GDM1 (cell line): ENCODE measurements at regions not wholly inside any gene's neighbourhood (a gene's known extent, or its start where the extent isn't known, plus 50 kb on each side); places are given as distances from the start of the nearest gene placed in this dataset.

ENCODE experiments used
- DNase-seq: peaks from one replicate; lab custom pipeline; 2025; lab: John Stamatoyannopoulos, UW

DNA sequence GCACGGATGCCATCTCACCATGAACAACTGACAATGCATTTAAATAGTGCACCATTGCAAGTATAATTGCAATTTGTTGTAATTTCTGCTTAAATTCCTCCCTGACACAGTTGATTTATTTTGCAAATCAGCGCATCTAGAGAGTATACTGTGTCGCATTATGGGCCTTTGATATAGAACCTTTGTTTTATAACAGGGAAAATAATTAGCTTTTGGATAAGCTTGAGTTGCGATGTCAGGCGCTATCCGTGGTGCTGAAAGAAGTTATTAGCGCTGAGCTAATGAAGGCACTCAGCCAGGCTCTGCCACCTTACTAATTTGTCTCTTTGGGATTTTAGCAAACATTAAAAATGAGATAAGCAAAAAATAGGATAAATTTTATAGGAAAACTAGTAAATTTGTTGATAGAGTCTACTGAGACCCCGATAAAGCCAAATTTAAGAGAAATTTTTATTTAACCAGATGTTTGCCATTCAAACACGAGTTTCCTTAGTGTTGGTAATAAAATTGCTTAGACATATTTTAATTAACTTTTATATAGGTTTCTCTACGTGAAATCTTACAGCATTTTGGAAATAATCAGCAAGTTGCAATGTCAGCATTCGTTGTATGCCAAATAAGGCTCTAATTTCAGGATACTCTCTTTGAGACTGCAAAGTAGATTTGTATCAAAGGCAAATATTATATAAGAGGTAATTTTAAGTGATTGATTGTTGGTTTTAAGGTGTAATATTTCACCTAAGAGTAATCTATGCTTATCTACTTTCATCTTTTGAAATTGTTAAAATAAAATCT, 355.5 kb downstream of the TLR4 start:
- no peak for DNase-seq

DNA sequence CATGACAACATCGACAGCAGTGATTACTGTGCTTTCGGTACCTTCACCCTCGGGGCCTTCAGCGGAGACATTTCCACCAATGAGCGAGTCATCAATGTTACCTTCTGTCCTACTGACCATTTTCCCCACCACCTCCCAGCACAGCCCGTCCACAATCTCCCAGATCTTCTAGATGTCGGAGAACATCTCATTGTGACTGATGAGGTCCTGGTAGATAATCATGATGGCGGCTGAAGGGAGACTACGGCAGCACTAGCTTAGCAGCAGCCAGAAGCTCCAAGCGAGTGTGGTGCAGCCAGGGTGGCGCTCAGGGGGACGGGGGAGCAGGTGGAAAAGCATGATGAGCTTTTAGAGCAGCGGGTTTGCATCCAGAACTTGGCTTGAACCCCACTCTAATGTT, 379.0 kb downstream of the TLR4 start:
- no peak for DNase-seq

DNA sequence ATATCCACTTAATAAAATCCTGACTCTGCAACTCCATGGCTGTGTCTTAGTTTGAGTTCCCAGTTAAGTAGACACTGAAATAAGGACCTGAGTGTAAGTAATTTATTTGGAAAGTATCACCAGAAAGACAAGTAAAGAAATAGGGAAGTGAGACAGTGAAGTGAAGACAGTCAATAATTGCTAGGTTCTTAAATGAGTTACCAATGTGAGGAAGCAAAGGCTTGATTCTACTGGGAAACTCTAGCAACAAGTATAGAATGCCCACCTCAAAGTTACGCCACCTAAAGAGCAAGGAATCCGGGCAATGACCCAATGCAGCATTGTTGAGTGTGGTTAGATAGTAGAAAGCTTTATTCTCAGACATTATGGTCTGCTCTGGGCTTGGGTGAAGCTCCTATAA, 383.9 kb downstream of the TLR4 start:
- DNase-seq, result no peak

DNA sequence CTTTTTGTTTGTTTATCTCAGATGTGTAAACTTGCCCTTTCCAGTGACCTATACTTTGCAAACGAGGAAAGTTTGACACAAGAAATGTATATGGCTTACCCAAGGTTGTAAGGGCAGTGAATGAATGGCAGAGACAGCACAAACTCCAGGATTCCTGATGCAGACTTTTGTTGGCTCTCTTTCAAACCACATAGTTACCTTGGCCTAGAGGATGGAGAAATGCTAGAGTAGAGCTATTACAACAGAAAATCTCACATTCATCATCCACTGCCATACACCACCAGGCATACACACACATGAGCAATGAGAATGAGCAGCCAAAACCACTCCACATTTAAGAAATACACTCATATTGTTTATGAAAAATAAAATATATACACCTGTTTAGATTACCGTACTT, 387.0 kb downstream of the TLR4 start:
- DNase-seq, result no peak

DNA sequence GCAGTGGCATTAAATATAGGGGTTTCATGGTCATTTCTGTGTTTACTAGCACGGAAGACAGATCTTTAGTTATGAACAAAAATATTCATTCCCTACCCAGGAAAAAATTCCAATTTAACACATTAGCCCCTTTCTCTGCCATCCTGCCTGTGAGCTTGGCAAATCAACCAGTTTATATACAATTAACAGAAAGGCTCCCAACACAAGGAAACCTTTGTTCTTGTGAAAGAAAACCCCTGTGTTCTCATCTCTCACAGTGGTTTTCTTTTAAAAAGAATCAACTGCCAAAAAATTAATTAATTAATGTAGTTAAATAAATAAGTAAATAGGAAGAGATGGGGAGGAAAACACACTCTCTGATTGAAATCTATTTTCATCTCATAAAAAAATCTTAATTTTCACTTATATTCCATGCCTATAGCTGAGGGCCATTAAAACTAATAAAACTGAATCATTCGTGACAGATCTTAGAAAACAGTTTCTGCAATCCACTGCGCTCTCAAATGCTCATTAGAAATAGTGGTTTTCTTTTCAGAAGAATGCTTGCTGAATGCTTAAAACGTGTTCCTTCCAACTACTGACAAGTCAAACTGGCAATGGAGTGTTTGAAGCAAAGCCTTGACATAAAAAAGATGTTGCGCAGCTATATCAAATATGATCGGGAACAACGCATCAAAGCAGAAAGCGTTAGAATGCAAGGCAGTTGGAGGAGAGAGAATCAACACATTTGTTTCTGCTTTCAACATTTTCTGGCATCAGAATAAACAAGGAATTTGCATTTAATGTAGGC, 387.7 kb downstream of the TLR4 start:
- DNase-seq, result no peak

DNA sequence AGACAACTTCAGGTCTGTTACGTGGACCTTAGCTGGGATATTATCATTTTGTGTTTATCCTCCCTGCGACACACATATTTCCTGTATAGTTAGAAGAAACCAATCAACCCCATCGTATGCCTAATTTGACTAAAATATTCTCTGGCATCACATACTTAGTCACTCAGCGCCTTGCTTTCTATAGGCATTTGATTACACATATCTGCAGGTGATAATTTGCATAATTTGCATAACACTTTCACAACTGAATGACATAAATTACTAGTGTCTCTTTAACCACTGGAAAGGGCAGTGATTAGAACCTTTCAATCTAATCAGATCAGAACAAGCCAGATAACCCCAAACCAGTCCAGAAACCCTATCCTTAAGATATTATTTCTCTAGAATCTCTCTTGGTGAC, 390.2 kb downstream of the TLR4 start:
- DNase-seq, result no peak

DNA sequence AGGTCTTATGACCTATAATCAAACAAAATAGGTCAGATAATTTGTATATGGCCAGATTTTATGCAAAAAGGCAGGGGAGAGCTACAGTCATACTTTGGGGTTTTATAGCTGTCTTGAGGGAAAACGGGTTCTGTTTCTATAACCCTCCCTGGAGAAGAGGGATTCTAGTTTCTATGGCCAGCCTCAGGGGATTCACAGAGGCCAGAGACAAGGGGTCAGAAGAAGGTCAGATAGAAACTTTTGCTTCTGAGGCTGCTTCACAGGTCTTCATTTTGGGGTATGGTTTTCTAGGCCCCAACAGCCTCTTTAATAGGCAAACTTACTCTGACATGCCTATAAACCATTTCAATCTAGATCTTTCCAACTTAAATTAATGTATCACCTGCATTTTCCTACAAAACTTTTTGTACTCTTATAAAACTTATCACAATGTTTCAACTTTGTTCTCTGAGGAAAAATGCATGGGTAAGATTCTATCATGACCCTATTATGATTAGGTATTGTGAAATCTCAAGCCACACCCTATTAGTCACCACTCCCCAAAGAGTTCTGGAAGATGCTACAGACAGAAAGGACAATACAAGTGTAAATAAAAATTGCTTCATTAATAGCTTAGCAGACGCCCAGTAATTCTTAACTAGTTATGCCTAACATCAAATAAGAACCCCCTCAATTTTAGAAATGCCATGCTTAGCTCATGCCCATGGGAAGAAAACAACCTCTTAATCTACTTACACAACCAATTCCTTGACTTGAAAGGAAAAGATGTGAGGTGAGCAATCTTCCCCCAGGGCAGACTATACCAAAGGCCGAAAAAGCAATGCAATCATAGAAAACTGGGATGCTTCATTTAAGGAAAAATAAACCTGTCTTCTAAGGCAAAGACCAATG, 396.6 kb downstream of the TLR4 start:
- DNase-seq, result no peak

DNA sequence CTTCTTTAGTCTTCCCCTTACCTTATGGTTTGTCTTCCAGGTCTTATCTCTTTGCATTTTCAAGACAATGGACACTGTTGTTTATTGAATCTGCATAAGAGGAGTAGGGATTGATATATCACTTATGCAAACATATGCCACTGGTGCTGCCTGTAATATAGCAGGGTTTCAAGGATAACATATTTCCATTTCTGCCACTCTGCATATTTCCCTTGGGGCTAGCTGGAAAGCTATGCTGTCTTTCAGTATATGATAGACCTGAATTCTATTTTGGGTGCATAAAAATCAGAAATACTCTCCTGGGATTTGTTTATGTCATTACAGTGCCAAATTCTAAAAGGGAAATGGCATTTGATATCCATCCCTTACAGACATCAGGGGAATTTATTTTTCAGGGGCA, 400.2 kb downstream of the TLR4 start:
- DNase-seq, result no peak

DNA sequence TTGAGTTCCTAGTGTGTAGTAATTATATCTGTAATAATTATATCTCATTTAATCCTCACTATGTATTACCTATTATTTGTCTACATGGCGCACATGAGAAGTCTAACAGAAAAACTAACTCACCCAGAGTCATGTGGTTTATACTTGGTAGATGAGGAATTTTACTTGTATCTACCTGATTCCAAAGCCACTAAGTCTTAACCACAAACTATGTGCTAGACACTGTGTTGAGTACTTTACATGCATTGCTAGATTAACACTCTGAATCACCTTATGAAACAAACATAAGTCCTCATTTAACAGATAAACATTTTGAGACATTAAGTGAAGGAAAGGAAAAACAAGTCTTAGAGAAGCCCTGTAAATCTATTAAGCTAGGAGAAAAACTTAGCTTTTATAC, 404.8 kb downstream of the TLR4 start:
- no peak for DNase-seq

DNA sequence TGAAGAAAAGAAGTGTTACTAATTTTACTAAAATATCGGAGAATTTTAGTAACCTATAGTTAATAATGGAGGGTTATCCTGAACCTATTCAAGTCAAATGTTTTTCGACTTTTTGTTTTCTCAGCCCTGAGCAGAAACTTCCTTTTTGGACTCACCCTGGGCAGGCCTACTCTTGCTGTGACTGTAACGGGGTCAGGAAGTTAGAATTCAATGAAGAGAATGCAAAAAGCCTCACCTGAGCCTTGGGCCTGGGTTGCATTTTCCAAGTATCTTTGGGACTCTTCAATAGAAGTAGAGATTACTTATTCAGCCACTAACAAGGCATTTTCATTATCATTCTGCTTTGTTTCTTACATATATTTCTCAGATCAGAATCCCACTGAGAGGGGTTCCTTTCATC, 405.3 kb downstream of the TLR4 start:
- no peak for DNase-seq

DNA sequence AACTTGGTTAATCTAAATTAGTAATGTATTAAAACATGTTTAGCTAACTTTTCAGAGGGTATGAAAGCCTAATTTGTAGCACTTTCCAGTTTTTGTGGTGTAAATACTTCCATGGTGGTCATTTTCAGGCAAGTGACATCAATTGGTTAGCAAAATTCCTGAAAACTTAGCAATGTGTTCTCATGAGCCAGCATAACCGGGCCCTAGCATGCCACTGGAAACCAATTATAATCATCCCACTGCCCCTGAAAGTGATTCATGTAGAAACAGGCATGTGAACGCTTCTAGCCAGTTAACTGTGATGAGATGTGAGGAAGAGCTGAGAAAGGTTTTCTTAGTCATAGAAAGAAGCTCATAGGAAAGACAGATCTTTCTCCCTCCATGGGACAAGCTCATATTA, 417.2 kb downstream of the TLR4 start:
- DNase-seq, result no peak

DNA sequence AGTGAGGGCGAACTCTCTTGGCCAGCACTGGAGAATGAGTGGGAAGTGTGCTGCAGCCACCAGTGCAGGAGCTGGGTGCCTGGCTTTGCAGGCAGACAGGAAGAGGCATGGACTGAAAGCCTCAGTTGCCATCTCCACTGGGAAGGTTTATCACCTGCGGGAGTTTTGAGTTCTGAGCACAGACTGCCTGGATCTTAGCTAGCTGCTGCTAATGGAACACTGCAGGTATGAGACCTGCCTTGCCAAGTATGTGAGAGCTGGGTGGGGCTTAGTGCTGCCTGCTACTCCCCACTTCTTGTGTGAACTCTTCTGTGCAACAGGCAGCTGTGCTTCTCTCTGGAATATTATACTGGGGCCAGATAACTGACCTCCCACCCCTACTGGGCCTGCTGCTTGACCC, 424.1 kb downstream of the TLR4 start:
- no peak for DNase-seq

DNA sequence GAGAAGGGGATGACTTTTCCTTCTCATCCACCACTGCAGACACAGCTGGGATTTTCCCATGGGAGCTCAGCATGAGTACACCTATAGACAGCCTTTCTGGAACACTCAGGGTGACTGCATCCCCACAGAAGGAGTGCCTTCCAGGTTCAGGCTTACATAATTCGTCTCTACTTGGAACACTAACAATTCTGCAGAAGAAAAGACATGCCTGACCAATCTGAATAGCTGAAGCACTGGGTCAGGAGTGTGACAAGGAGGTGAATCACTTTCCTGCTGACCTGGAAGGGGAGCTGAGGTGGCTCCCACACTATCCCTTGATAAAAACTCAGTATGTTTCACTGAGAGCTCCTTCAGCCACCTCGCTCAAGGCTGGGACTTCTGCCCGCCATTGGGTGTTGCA, 425.3 kb downstream of the TLR4 start:
- no peak for DNase-seq

DNA sequence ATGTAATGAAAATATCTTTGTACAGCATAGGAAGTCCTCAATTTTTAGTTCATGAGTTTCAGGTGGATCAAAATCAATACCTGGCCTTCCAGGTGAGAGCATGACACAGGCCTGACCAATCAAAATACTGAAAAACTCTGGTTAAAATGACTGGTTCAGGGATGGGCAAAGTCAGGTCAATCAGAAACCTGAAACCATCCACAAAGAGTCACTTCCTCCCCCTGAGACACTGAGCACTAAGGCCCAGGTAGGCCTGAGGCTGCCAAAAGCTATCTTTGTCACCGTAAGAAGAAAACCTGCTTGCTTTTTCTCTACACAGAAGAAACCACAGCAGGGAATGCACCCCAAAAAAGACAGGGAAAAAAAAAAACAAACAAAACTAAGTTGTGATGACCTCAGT, 444.8 kb downstream of the TLR4 start:
- DNase-seq, result no peak

DNA sequence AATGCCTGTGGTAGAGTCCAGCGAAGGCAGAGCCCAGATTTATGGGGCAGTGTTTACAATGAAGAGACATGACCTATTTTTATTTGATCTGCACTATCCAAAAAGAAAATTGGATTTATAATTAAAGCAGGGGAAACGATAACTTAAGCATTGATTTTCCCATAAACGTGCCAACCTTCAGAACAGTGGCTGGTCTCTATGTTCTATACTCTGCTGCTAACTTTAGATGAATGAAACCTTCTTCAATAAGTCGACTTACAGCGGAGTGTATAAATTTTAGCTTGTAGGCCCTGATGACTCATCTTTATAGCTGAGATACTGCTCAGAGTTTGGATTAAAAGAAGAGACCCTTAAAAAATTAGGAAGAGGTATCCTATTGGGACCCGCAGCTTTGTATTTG, 452.6 kb downstream of the TLR4 start:
- no peak for DNase-seq

DNA sequence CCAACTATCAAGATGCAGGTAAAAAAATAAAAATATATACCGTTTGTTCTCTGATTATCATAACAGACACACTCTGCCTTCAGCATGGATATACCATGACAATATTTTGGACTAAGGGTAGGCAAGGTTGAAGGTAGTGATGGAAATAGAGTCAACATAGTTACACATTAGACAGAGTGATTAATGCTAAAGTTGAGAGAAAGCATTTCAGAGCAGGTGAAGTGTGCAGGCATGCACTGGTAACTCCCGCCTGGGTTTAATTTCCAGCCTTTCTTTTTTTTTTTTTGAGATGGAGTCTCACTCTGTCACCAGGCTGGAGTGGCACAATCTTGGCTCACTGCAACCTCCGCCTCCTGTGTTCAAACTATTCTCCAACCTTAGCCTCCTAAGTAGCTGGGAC, 458.5 kb downstream of the TLR4 start:
- no peak for DNase-seq

DNA sequence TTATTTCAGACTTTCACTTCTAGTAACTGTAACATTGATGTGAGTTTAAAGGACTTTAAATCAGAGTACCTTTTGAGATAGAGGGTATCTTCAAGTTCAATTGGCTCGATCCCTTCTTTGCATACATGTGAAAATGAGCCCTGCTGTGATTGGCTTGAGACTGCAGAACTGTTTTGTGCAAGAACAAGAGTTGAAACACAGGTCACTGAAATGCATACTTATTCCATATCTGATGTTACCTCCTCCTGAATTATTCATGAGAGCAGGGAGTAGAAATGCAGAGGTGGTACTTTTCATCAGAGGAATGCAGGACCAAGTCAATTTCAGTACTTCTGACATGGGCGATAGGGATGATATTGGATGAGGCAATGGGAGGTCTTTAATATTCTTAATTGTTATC, 459.5 kb downstream of the TLR4 start:
- DNase-seq, result no peak

DNA sequence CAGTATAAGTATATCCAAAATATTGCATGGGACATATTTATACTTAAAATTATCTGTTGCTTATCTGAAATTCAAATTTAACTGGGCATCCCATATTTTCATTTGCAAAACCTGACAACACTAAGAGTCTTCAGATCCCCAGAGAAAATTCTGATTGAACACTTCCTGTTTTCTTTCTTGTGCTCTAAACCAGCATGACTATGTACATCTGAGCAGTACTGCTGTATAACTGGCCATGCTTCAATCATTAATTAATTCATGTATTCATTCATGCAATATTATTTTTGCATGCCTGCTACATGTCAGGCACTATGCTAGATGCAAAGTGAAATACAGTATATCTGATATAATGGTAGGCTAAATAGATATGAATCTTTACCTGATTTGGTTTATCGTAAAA, 461.2 kb downstream of the TLR4 start:
- DNase-seq, result no peak

DNA sequence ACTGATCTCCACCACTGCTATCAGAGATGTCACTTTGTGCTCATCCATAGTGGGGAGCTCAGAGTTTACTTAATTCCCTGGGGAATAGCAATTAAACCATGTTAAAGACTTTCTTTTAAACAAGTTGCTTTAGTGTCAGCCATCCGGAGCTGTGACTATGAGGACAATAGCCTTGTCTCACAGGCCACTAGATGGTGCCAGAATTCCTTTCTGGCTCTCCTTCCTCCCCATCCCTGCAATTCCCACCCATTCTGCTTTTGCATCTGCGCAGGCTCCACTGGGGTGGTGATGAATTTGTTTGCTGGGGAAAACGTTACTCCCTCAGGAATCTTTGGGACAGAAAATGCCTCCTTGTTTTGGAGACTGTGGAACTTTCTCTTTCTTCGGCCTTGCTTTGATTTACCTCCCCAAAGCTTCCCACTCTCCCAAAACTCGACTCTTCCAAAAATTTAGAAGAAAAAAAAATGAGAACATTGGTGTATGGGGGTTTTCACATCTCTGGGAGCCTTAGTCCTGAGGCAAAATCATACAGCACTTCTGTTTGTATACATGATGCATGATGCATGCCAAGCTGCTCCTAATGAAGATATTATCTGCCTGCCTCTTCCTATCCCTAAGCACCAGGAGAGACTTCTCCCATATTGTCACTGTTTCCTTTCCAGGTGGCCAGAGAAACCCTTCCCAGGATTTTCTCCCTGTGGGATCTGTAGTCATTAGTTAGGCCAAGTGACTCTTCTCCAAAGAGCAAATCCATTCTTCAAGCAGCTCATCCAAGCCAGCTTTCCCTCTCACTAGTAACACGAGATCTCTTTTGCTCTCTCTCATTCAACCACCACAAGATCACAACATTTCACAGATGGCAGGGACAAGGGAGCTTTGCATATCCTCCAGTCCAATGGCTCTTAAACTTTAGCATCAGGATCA, 466.1 kb downstream of the TLR4 start:
- no peak for DNase-seq

DNA sequence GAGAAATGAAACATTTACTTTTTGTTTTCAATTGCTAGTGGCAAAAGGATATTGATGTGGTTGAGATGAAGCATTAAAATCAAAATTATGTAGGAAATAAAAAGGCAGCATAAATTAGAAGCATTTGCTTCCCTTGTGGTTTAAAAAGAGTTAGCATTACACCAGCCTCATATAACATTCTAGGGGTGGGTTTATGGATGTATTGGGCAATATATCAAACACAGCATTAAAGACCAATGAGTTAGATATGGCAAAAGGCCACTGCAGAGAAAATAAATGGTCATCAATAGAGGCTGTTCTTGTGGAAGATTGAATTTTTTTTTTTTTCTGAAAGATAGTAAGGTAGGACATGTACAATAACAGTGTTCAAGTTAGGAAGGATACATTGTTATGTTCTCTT, 473.0 kb downstream of the TLR4 start:
- no peak for DNase-seq

DNA sequence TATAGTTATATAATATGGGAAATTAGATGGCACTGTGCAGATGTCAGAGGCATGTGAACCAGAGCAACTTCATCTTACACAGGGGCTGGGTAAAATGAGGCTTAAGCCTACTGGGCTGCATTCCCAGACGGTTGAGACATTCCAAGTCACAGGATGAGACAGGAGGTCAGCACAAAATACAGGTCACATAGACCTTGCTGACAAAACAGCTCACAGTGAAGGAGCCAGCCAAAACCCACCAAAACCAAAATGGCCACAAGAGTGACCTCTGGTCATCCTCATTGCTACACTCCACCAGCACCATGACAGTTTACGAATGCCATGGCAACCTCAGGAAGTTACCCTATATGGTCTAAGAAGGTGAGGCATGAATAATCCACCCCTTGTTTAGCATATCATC, 479.4 kb downstream of the TLR4 start:
- no peak for DNase-seq

DNA sequence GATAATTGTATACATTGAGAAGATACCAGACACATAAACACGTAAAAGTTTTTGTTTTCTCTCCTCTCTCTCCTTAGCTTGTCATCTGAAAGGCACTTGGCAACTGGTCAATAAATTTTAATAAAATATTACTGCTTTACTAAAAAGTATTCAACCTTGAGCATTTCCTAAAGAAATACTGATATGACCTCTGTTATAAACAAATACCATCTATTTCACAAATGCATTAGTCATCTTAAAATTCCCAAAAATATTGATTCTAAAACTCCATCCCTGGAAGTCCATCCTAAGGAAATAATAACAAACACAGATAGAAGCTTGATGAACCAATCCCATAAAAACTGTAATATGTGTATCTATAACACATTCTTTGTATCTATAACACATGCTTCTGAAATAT, 483.2 kb downstream of the TLR4 start:
- no peak for DNase-seq
